Keratinocyte (primary cell): ENCODE measurements at regions not wholly inside any gene's neighbourhood (a gene's known extent, or its start where the extent isn't known, plus 50 kb on each side); places are given as distances from the start of the nearest gene placed in this dataset.

Source experiments
- DNase-seq: peaks from one replicate; pipeline ENCODE4 v3.0.0-alpha.2; 2011; ENCODE audit warnings: low read depth, missing footprints, low spot score
- FAIRE-seq: peaks from 2 replicates; lab custom pipeline; 2011; peaks lifted over from hg19 to GRCh38; lab: Jason Lieb, UNC
- H2AFZ ChIP-seq: 2 replicates; pipeline ENCODE4 v1.6.0; 2012; ENCODE audit warnings: low read length, control low read depth, inconsistent platforms; ENCODE audit not compliant: control insufficient read depth
- H3K27ac ChIP-seq: 2 replicates; pipeline ENCODE4 v1.5.1; 2011; ENCODE audit warnings: low read length; ENCODE audit not compliant: control insufficient read depth, insufficient read depth
- H3K27me3 ChIP-seq: 3 replicates; pipeline ENCODE4 v1.6.0; 2011; ENCODE audit warnings: low read length; ENCODE audit not compliant: control insufficient read depth, insufficient read depth; ENCODE audit errors: extremely low read depth
- H3K36me3 ChIP-seq, 2 experiments: 2 replicates in 1 of 2; 3 replicates in 1 of 2; pipeline ENCODE4 v1.5.1; 2011; ENCODE audit warnings: low read length in 2 of 2, mild to moderate bottlenecking in 1 of 2; ENCODE audit not compliant: control insufficient read depth in 2 of 2, insufficient read depth in 2 of 2; ENCODE audit errors: extremely low read depth in 1 of 2
- H3K4me1 ChIP-seq: 3 replicates; pipeline ENCODE4 v1.5.1; 2011; ENCODE audit warnings: low read length; ENCODE audit not compliant: control insufficient read depth, insufficient read depth; ENCODE audit errors: extremely low read depth
- H3K4me2 ChIP-seq: 3 replicates; pipeline ENCODE4 v1.6.0; 2011; ENCODE audit warnings: low read depth, low read length; ENCODE audit not compliant: control insufficient read depth, insufficient read depth; ENCODE audit errors: extremely low read depth
- H3K4me3 ChIP-seq, 3 experiments: fragments of 200-600 bp in 1 of 3; sonication (generic) in 1 of 3; 2 replicates in 2 of 3; 3 replicates in 1 of 3; pipeline ENCODE4 v1.5.1; 2011 to 2016; ENCODE audit warnings: low read length in 3 of 3, mild to moderate bottlenecking in 3 of 3, control low read depth in 2 of 3, inconsistent platforms in 1 of 3, low read depth in 1 of 3, mixed read lengths in 1 of 3, mixed run types in 1 of 3, moderate library complexity in 1 of 3; ENCODE audit not compliant: control insufficient read depth in 2 of 3, insufficient read depth in 2 of 3; ENCODE audit errors: extremely low read depth in 1 of 3
- H3K79me2 ChIP-seq: 2 replicates; pipeline ENCODE4 v1.6.0; 2012; ENCODE audit warnings: low read length; ENCODE audit not compliant: control insufficient read depth, insufficient read depth
- H3K9ac ChIP-seq: 3 replicates; pipeline ENCODE4 v1.6.0; 2011; ENCODE audit warnings: low read length; ENCODE audit not compliant: control insufficient read depth, insufficient read depth; ENCODE audit errors: extremely low read depth
- H3K9me1 ChIP-seq: 3 replicates; pipeline ENCODE4 v1.6.0; 2011; ENCODE audit warnings: low read length; ENCODE audit not compliant: control insufficient read depth, insufficient read depth; ENCODE audit errors: extremely low read depth
- H3K9me3 ChIP-seq: 2 replicates; pipeline ENCODE4 v1.5.1; 2012; ENCODE audit warnings: low read depth, low read length; ENCODE audit not compliant: control insufficient read depth
- H4K20me1 ChIP-seq: 3 replicates; pipeline ENCODE4 v1.6.0; 2011; ENCODE audit warnings: low read length; ENCODE audit not compliant: control insufficient read depth, insufficient read depth; ENCODE audit errors: extremely low read depth
- EZH2 ChIP-seq: IDR thresholded peaks from one replicate; pipeline ENCODE4 v1.6.1; 2012; ENCODE audit warnings: inconsistent platforms, mild to moderate bottlenecking, low read length, moderate library complexity
- dilution Hi-C: fragments of 300-500 bp; cut with MboI; formaldehyde crosslinking; loops from one replicate; pipeline ENCODE4 v1.7.0; 2020; ENCODE audit warnings: low sequenced_read_pairs; ENCODE audit not compliant: extremely low pct_ligation_motif_present
- TF ChIP-seq, protein P1 (sequence below), 3 experiments: IDR thresholded peaks in 1 of 3; conservative IDR thresholded peaks in 1 of 3; optimal IDR thresholded peaks in 1 of 3; 2 replicates in 2 of 3; 3 replicates in 1 of 3; pipeline versions ENCODE3 to v1.5.1; 2011; ENCODE audit warnings: low read length in 3 of 3, mild to moderate bottlenecking in 3 of 3, moderate library complexity in 2 of 3, control low read depth in 1 of 3, inconsistent platforms in 1 of 3; ENCODE audit not compliant: insufficient read depth in 2 of 3; ENCODE audit errors: extremely low read depth in 1 of 3

DNA sequence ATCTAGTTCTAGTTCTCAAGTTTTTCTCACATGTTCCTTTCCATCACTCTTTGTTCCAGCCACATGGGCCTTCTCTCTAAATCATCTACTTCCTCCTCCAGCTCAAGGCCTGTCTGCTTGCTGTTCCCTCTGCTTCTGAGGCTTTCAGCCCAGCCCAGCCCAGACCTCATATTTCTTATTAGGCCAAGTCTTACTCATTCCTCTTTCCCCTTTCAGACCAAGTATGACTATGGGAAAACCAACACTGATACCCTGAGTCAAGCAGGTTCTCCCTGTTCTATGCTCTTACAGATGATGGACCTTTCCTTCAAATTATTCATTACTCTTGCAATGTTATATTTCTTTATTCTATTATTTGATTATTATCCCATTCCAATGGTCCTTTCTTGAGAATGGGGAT, 80.3 kb upstream of the SEM1 start:
- no peaks in the 10 kb centered on the region for H3K27me3 ChIP-seq
- no peak overlapping the region for H2AFZ ChIP-seq
- FAIRE-seq (no peak), DNase-seq (no peak)
- H3K27ac ChIP-seq, result no peak overlapping the region
- H3K79me2 ChIP-seq, result no peaks in the 10 kb centered on the region
- H3K4me3 ChIP-seq, result no peak overlapping the region
- dilution Hi-C loops, result no loop called here
- H3K36me3 ChIP-seq, result no peaks in the 10 kb centered on the region
- no peaks in the 10 kb centered on the region for H3K9me3 ChIP-seq
- H3K4me1 ChIP-seq, result peaks cover 6% of the 10 kb centered on the region
- H3K4me2 ChIP-seq, result no peak overlapping the region
- no peaks in the 10 kb centered on the region for H3K9me1 ChIP-seq
- no peaks in the 10 kb centered on the region for H4K20me1 ChIP-seq
- no peak overlapping the region for H3K9ac ChIP-seq
- no peak for TF ChIP-seq EZH2
- TF ChIP-seq, protein P1, sequence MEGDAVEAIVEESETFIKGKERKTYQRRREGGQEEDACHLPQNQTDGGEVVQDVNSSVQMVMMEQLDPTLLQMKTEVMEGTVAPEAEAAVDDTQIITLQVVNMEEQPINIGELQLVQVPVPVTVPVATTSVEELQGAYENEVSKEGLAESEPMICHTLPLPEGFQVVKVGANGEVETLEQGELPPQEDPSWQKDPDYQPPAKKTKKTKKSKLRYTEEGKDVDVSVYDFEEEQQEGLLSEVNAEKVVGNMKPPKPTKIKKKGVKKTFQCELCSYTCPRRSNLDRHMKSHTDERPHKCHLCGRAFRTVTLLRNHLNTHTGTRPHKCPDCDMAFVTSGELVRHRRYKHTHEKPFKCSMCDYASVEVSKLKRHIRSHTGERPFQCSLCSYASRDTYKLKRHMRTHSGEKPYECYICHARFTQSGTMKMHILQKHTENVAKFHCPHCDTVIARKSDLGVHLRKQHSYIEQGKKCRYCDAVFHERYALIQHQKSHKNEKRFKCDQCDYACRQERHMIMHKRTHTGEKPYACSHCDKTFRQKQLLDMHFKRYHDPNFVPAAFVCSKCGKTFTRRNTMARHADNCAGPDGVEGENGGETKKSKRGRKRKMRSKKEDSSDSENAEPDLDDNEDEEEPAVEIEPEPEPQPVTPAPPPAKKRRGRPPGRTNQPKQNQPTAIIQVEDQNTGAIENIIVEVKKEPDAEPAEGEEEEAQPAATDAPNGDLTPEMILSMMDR (optimal IDR thresholded peaks at IDR 0.05 in 1 of 3, IDR thresholded peaks at IDR 0.05 in 1 of 3, conservative IDR thresholded peaks at IDR 0.05 in 1 of 3; ENCODE audit: extremely low read depth in 1 of 3, insufficient read depth in 2 of 3, low read length in 3 of 3), result no peak

DNA sequence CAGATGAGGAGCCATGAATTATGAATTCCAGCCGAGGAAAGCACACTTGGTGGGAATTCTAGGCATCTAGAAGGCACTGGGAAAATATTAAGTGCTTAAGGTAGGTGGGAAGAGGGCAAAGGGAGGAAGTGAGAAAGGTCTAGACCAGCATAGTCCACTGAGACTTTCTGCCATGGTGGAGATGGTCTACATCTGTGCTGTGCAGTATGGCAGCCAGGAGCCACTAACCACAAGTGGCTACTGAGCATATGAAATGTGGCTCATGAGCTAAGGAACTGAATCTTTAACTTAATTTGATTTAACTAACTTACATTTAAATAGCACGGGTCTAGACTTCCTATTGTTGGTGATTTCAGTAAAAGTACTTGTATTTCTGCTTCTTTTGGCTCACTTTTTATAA, 82.5 kb upstream of the SEM1 start:
- H3K27me3 ChIP-seq, result no peaks in the 10 kb centered on the region
- no peaks in the 10 kb centered on the region for H3K36me3 ChIP-seq
- H3K9me3 ChIP-seq, result no peaks in the 10 kb centered on the region
- TF ChIP-seq, protein P1 (optimal IDR thresholded peaks at IDR 0.05 in 1 of 3, IDR thresholded peaks at IDR 0.05 in 1 of 3, conservative IDR thresholded peaks at IDR 0.05 in 1 of 3; ENCODE audit: extremely low read depth in 1 of 3, insufficient read depth in 2 of 3, low read length in 3 of 3), result no peak
- TF ChIP-seq EZH2, result no peak
- no peaks in the 10 kb centered on the region for H3K79me2 ChIP-seq
- FAIRE-seq (no peak), DNase-seq (no peak)
- no peak overlapping the region for H3K4me3 ChIP-seq
- H3K4me2 ChIP-seq, result no peak overlapping the region
- H3K4me1 ChIP-seq, result no peaks in the 10 kb centered on the region
- no peak overlapping the region for H3K9ac ChIP-seq
- H3K27ac ChIP-seq, result no peak overlapping the region
- dilution Hi-C loops, result no loop called here
- no peaks in the 10 kb centered on the region for H4K20me1 ChIP-seq
- H3K9me1 ChIP-seq, result no peaks in the 10 kb centered on the region
- H2AFZ ChIP-seq, result no peak overlapping the region
